ENCODE measurements at regions not wholly inside any gene's neighbourhood (a gene's known extent, or its start where the extent isn't known, plus 50 kb on each side); places are given as distances from the start of the nearest gene placed in this dataset.

- no peak for DNase-seq
Observed at GRCh38 chr5:2284678-2285077, 402.0 kb upstream of the IRX4 start.

GRCh38 chr5:2283481-2284045 lies 400.8 kb upstream of the IRX4 start:
- no peak for DNase-seq

- no peak for DNase-seq
Observed at GRCh38 chr5:2282893-2283292, 400.2 kb upstream of the IRX4 start.

GRCh38 chr5:2282034-2282690 lies 399.4 kb upstream of the IRX4 start:
- no peak for DNase-seq

- no peak for DNase-seq
Observed at GRCh38 chr5:2281446-2281845, 398.7 kb upstream of the IRX4 start.

- DNase-seq: no peak
Observed at GRCh38 chr5:2280318-2280717, 397.6 kb upstream of the IRX4 start.

GRCh38 chr5:2278825-2279456 lies 396.2 kb upstream of the IRX4 start:
- DNase-seq: no peak

GRCh38 chr5:2277886-2278285 lies 395.2 kb upstream of the IRX4 start:
- DNase-seq: no peak

GRCh38 chr5:2276101-2276500 lies 393.4 kb upstream of the IRX4 start:
- no peak for DNase-seq

GRCh38 chr5:2272755-2273154 lies 390.0 kb upstream of the IRX4 start:
- no peak for DNase-seq

GRCh38 chr5:2272039-2272438 lies 389.3 kb upstream of the IRX4 start:
- no peak for DNase-seq

- DNase-seq: no peak
Observed at GRCh38 chr5:2271316-2271715, 388.6 kb upstream of the IRX4 start.

GRCh38 chr5:2270467-2270866 lies 387.7 kb upstream of the IRX4 start:
- no peak for DNase-seq

GRCh38 chr5:2269656-2270055 lies 386.9 kb upstream of the IRX4 start:
- DNase-seq: no peak

- DNase-seq: no peak
Observed at GRCh38 chr5:2267991-2268390, 385.3 kb upstream of the IRX4 start.

- no peak for DNase-seq
Observed at GRCh38 chr5:2266641-2267240, 384.0 kb upstream of the IRX4 start.

- no peak for DNase-seq
Observed at GRCh38 chr5:2265341-2265740, 382.6 kb upstream of the IRX4 start.

GRCh38 chr5:2263763-2264162 lies 381.0 kb upstream of the IRX4 start:
- DNase-seq: no peak

- no peak for DNase-seq
Observed at GRCh38 chr5:2262620-2263019, 379.9 kb upstream of the IRX4 start.

- no peak for DNase-seq
Observed at GRCh38 chr5:2261004-2261703, 378.4 kb upstream of the IRX4 start.

GRCh38 chr5:2260211-2261003 lies 377.7 kb upstream of the IRX4 start:
- DNase-seq: no peak

GRCh38 chr5:2259494-2260107 lies 376.9 kb upstream of the IRX4 start:
- no peak for DNase-seq

Measured in CD4-positive, alpha-beta T cell treated with Interleukin-17A for 4 hours (primary cell).